PC-3 (cell line): ENCODE measurements at regions not wholly inside any gene's neighbourhood (a gene's known extent, or its start where the extent isn't known, plus 50 kb on each side); places are given as distances from the start of the nearest gene placed in this dataset.

Experiments used
- ATAC-seq: fragments of 200-7000 bp; cut with Tn5 transposase; 2 replicates; pipeline ENCODE4 v1.9.1; 2020; ENCODE audit warnings: mild to moderate bottlenecking, moderate library complexity
- BruUV-seq: library from RNA; stranded (reverse); fragments of 400-500 nt; replicated peaks from 2 replicates; lab custom pipeline; 2021; lab: Mats Ljungman, UMichigan
- CTCF ChIA-PET: fragments of 300-600 bp; sonication (Branson Sonifier 250); formaldehyde crosslinking; loops from one replicate; lab custom pipeline; 2022; ENCODE audit warnings: antibody characterized with exemption; lab: Charles Lee
- POLR2A ChIA-PET: fragments of 300-600 bp; sonication (Branson Sonifier 250); formaldehyde crosslinking; loops from one replicate; lab custom pipeline; 2022; ENCODE audit warnings: antibody characterized with exemption; ENCODE audit not compliant: unreplicated experiment; lab: Charles Lee
- DNase-seq: peaks from one replicate; pipeline ENCODE4 v3.0.0-alpha.2; 2015
- H2AFZ ChIP-seq: fragments of 300-600 bp; sonication (generic); 2 replicates; pipeline ENCODE4 v1.6.0; 2016; ENCODE audit warnings: antibody characterized with exemption, low read length
- H3F3A ChIP-seq: fragments of 300-600 bp; sonication (generic); one replicate; pipeline ENCODE4 v1.6.0; 2017; ENCODE audit warnings: antibody characterized with exemption, low read length, control low read depth, mild to moderate bottlenecking; ENCODE audit not compliant: unreplicated experiment
- H3K27ac ChIP-seq: fragments of 300-600 bp; sonication (generic); 2 replicates; pipeline ENCODE4 v1.5.1; 2016; ENCODE audit warnings: mild to moderate bottlenecking, low read length
- H3K27me3 ChIP-seq: fragments of 300-600 bp; sonication (generic); 2 replicates; pipeline ENCODE4 v1.6.1; 2016; ENCODE audit warnings: low read length, mixed read lengths
- H3K36me3 ChIP-seq: fragments of 300-600 bp; sonication (generic); 2 replicates; pipeline ENCODE4 v1.6.1; 2016; ENCODE audit warnings: low read depth, mixed run types, low read length, mixed read lengths
- H3K4me1 ChIP-seq: fragments of 300-600 bp; sonication (generic); 2 replicates; pipeline ENCODE4 v1.5.1; 2016; ENCODE audit warnings: low read length; ENCODE audit not compliant: insufficient read depth
- H3K4me2 ChIP-seq: fragments of 300-600 bp; sonication (generic); 2 replicates; pipeline ENCODE4 v1.6.0; 2016; ENCODE audit warnings: low read length
- H3K4me3 ChIP-seq: fragments of 300-600 bp; sonication (generic); 2 replicates; pipeline ENCODE4 v1.5.1; 2016; ENCODE audit warnings: mild to moderate bottlenecking, low read length, mixed read lengths
- H3K79me2 ChIP-seq: fragments of 300-600 bp; sonication (generic); 2 replicates; pipeline ENCODE4 v1.6.1; 2017; ENCODE audit warnings: low read length, mixed read lengths
- H3K9ac ChIP-seq: fragments of 300-600 bp; sonication (generic); 2 replicates; pipeline ENCODE4 v1.6.0; 2016; ENCODE audit warnings: mild to moderate bottlenecking, low read length
- H3K9me2 ChIP-seq: fragments of 300-600 bp; sonication (generic); replicated peaks from 2 replicates; pipeline ENCODE4 v1.6.1; 2016; ENCODE audit warnings: mixed run types, low read length, mixed read lengths
- H3K9me3 ChIP-seq: fragments of 300-600 bp; sonication (generic); 2 replicates; pipeline ENCODE4 v1.6.1; 2016; ENCODE audit warnings: low read length, mixed read lengths
- H4K20me1 ChIP-seq: fragments of 300-600 bp; sonication (generic); 2 replicates; pipeline ENCODE4 v1.6.1; 2016; ENCODE audit warnings: low read length, mixed read lengths
- CTCF ChIP-seq: fragments of 300-600 bp; sonication (generic); conservative IDR thresholded peaks from 2 replicates; pipeline ENCODE4 v1.5.1; 2017; ENCODE audit warnings: antibody characterized with exemption, low read depth, mild to moderate bottlenecking, low read length
- EZH2 ChIP-seq: fragments of 300-600 bp; sonication (generic); IDR thresholded peaks from one replicate; pipeline ENCODE4 v1.6.1; 2017; ENCODE audit warnings: antibody characterized with exemption, mild to moderate bottlenecking, low read length; ENCODE audit not compliant: unreplicated experiment
- EZH2phosphoT487 ChIP-seq: fragments of 300-600 bp; sonication (generic); IDR thresholded peaks from 2 replicates; pipeline ENCODE4 v1.6.1; 2018; ENCODE audit warnings: mild to moderate bottlenecking, antibody characterized with exemption, low read length, borderline replicate concordance
- intact Hi-C: fragments of 100-400 bp; cut with micrococcal nuclease; formaldehyde crosslinking; loops from 2 replicates; pipeline ENCODE4 v1.9.0; 2023

GRCh38 chr11:110772863-110773262 lies 60.6 kb upstream of the ARHGAP20 start:
- ATAC-seq = no peak
- DNase-seq = peak; percentile 9
- H3K27ac ChIP-seq = no peak overlapping the region
- H3K4me2 ChIP-seq = no peak overlapping the region
- no peaks in the 10 kb centered on the region for H4K20me1 ChIP-seq
- H3K9me3 ChIP-seq = no peaks in the 10 kb centered on the region
- no peak for TF ChIP-seq CTCF
- TF ChIP-seq EZH2 = no peak
- TF ChIP-seq EZH2phosphoT487 = no peak
- H3K9me2 ChIP-seq = no peaks in the 10 kb centered on the region
- no peaks in the 10 kb centered on the region; the same call in 1 of the 2 replicates for H3K4me1 ChIP-seq
- peaks cover 3% of the 10 kb centered on the region for H3K27me3 ChIP-seq
- H3K4me3 ChIP-seq = no peak overlapping the region
- CTCF ChIA-PET = no interaction called here
- intact Hi-C loops = no loop called here
- H3F3A ChIP-seq = no peaks in the 10 kb centered on the region
- BruUV-seq = no TSS peak
- POLR2A ChIA-PET = no interaction called here
- H2AFZ ChIP-seq = no peak overlapping the region
- H3K36me3 ChIP-seq = no peaks in the 10 kb centered on the region
- no peak overlapping the region for H3K9ac ChIP-seq
- H3K79me2 ChIP-seq = no peaks in the 10 kb centered on the region

- no TSS peak for BruUV-seq
- no peak for ATAC-seq
- intact Hi-C loops = no loop called here
- peaks cover 24% of the 10 kb centered on the region for H3K27me3 ChIP-seq
- H3K9me2 ChIP-seq = no peaks in the 10 kb centered on the region
- H2AFZ ChIP-seq = no peak overlapping the region
- no peaks in the 10 kb centered on the region for H3K79me2 ChIP-seq
- H3K36me3 ChIP-seq = no peaks in the 10 kb centered on the region
- no peak for DNase-seq
- no peak overlapping the region for H3K4me2 ChIP-seq
- no peak overlapping the region for H3K9ac ChIP-seq
- H3F3A ChIP-seq = no peaks in the 10 kb centered on the region
- ChIA-PET POLR2A (no interaction called here), CTCF (no interaction called here)
- TF ChIP-seq EZH2phosphoT487 (no peak), CTCF (no peak), EZH2 (no peak)
- no peaks in the 10 kb centered on the region for H3K4me1 ChIP-seq
- no peaks in the 10 kb centered on the region for H3K9me3 ChIP-seq
- no peaks in the 10 kb centered on the region for H4K20me1 ChIP-seq
- H3K27ac ChIP-seq = no peak overlapping the region
- H3K4me3 ChIP-seq = no peak overlapping the region
Observed at GRCh38 chr11:110766316-110766715, 54.1 kb upstream of the ARHGAP20 start.

- Histone ChIP-seq H3K79me2 (no peaks in the 10 kb centered on the region), H3K9me3 (no peaks in the 10 kb centered on the region), H3K9ac (no peak overlapping the region), H3F3A (no peaks in the 10 kb centered on the region), H3K4me3 (no peak overlapping the region), H4K20me1 (no peaks in the 10 kb centered on the region), H3K9me2 (no peaks in the 10 kb centered on the region), H3K27me3 (peaks cover 24% of the 10 kb centered on the region), H3K36me3 (no peaks in the 10 kb centered on the region), H3K27ac (no peak overlapping the region), H2AFZ (no peak overlapping the region), H3K4me2 (no peak overlapping the region), H3K4me1 (no peaks in the 10 kb centered on the region)
- intact Hi-C loops = no loop called here
- BruUV-seq = no TSS peak
- no peak for ATAC-seq
- no peak for TF ChIP-seq EZH2
- POLR2A ChIA-PET = no interaction called here
- DNase-seq = no peak
- CTCF ChIA-PET = no interaction called here
Observed at GRCh38 chr11:110764485-110764884, 52.2 kb upstream of the ARHGAP20 start.
